Esophagus squamous epithelium (tissue), 4 donors: ENCODE measurements at regions not wholly inside any gene's neighbourhood (a gene's known extent, or its start where the extent isn't known, plus 50 kb on each side); places are given as distances from the start of the nearest gene placed in this dataset.

ENCODE experiments used
- POLR2A ChIP-seq, 4 donors: fragments of 450-650 bp; IDR thresholded peaks; one replicate each; pipeline ENCODE4 v1.6.1; 2017; ENCODE audit warnings: antibody characterized with exemption in 4 of 4, mild to moderate bottlenecking in 4 of 4, moderate library complexity in 3 of 4
- TF ChIP-seq, protein P1 (sequence below), 6 experiments: fragments of 450-650 bp in 4 of 6; fragments of 200-600 bp in 2 of 6; sonication (generic) in 2 of 6; IDR thresholded peaks; one replicate each; pipeline ENCODE4 v1.5.1; 2016 to 2019; ENCODE audit warnings: antibody characterized with exemption in 6 of 6, mild to moderate bottlenecking in 4 of 6, moderate library complexity in 4 of 6

DNA sequence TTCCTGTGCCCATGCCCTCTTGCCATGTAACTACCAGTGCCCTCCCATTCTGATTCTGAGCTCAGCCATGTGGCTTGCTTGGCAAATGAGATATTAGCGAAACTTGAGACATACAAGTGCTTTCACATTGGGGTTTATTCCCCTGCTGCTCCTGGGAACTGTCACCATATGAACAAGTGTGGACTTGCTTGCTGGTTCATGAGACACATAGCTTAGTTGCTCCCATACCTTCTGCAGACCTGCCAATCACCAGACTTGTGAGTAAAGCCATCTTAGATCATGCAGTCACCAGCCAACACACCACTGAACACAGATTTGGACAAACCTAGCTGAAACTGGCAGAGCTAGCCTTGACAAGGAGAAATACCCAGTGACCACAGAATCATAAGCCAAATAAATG, 155.1 kb downstream of the SS18 start:
- TF ChIP-seq, protein P1, sequence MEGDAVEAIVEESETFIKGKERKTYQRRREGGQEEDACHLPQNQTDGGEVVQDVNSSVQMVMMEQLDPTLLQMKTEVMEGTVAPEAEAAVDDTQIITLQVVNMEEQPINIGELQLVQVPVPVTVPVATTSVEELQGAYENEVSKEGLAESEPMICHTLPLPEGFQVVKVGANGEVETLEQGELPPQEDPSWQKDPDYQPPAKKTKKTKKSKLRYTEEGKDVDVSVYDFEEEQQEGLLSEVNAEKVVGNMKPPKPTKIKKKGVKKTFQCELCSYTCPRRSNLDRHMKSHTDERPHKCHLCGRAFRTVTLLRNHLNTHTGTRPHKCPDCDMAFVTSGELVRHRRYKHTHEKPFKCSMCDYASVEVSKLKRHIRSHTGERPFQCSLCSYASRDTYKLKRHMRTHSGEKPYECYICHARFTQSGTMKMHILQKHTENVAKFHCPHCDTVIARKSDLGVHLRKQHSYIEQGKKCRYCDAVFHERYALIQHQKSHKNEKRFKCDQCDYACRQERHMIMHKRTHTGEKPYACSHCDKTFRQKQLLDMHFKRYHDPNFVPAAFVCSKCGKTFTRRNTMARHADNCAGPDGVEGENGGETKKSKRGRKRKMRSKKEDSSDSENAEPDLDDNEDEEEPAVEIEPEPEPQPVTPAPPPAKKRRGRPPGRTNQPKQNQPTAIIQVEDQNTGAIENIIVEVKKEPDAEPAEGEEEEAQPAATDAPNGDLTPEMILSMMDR (IDR thresholded peaks at IDR 0.05), result no peak
- no peak for TF ChIP-seq POLR2A (IDR thresholded peaks at IDR 0.05)
